ENCODE measurements at regions not wholly inside any gene's neighbourhood (a gene's known extent, or its start where the extent isn't known, plus 50 kb on each side); places are given as distances from the start of the nearest gene placed in this dataset.

- TF ChIP-seq POLR2A (IDR thresholded peaks at IDR 0.05) (no peak), CTCF (IDR thresholded peaks at IDR 0.05) (no peak)
- Histone ChIP-seq H3K27me3 (no peaks in the 10 kb centered on the region), H3K4me1 (peaks cover 13% of the 10 kb centered on the region), H3K36me3 (ENCODE audit: low read depth, missing control alignments) (no peaks in the 10 kb centered on the region), H3K9me3 (no peaks in the 10 kb centered on the region), H3K4me3 (no peak overlapping the region), H3K27ac (peak overlapping the region in 1 of 2 donors; percentile 39)
- intact Hi-C loops (cut with DNase I; ENCODE audit: low total_unique reads): no loop called here
- WGBS, 2 donors: 64 to 67% methylated on average over 13 of the region's 13 CpGs
- DNase-seq: peak; percentile 75
These were observed 82.1 kb upstream of the TMCC3 start for GRCh38 chr12:94732367-94732990.

- 82 to 84% methylated on average over 10 of the region's 10 CpGs for WGBS, 2 donors
- H3K4me1 ChIP-seq: peaks cover 13% of the 10 kb centered on the region
These were observed 81.5 kb upstream of the TMCC3 start for GRCh38 chr12:94731733-94732360.

GRCh38 chr12:94730847-94731246 is 80.5 kb upstream of the TMCC3 start:
- H3K4me3 ChIP-seq: no peak overlapping the region
- no peaks in the 10 kb centered on the region for H3K9me3 ChIP-seq
- DNase-seq: no peak
- WGBS, 2 donors: 77 to 89% methylated on average over 4 of the region's 4 CpGs
- H3K36me3 ChIP-seq (ENCODE audit: low read depth, missing control alignments): no peaks in the 10 kb centered on the region
- TF ChIP-seq POLR2A (IDR thresholded peaks at IDR 0.05) (no peak), CTCF (IDR thresholded peaks at IDR 0.05) (no peak)
- no peak overlapping the region for H3K27ac ChIP-seq
- intact Hi-C loops (cut with DNase I; ENCODE audit: low total_unique reads): no loop called here
- H3K4me1 ChIP-seq: peaks cover 13% of the 10 kb centered on the region
- no peaks in the 10 kb centered on the region for H3K27me3 ChIP-seq

More at GRCh38 chr12:94731733-94732360, 81.5 kb upstream of the TMCC3 start:
- DNase-seq: no peak
- intact Hi-C loops (cut with DNase I; ENCODE audit: low total_unique reads): no loop called here
- Histone ChIP-seq H3K4me3 (no peak overlapping the region), H3K36me3 (ENCODE audit: low read depth, missing control alignments) (no peaks in the 10 kb centered on the region), H3K9me3 (no peaks in the 10 kb centered on the region), H3K27me3 (no peaks in the 10 kb centered on the region), H3K27ac (no peak overlapping the region)
- no peak for TF ChIP-seq POLR2A (IDR thresholded peaks at IDR 0.05)
- TF ChIP-seq CTCF (IDR thresholded peaks at IDR 0.05): no peak

GRCh38 chr12:94726236-94726835 is 76.0 kb upstream of the TMCC3 start:
- no peak for DNase-seq
- no peak for TF ChIP-seq CTCF (IDR thresholded peaks at IDR 0.05)
- no peak for TF ChIP-seq POLR2A (IDR thresholded peaks at IDR 0.05)
- H3K27me3 ChIP-seq: no peaks in the 10 kb centered on the region
- H3K36me3 ChIP-seq (ENCODE audit: low read depth, missing control alignments): no peaks in the 10 kb centered on the region
- intact Hi-C loops (cut with DNase I; ENCODE audit: low total_unique reads): no loop called here
- no peaks in the 10 kb centered on the region for H3K9me3 ChIP-seq
- peaks cover 2% of the 10 kb centered on the region for H3K4me1 ChIP-seq
- WGBS, 2 donors: 88 to 92% methylated on average over 10 of the region's 10 CpGs
- no peak overlapping the region for H3K4me3 ChIP-seq
- no peak overlapping the region for H3K27ac ChIP-seq

Data from testis (tissue), 2 donors.